Liver (tissue), 8 donors: ENCODE measurements at regions not wholly inside any gene's neighbourhood (a gene's known extent, or its start where the extent isn't known, plus 50 kb on each side); places are given as distances from the start of the nearest gene placed in this dataset.

ENCODE experiments used
- DNase-seq: peaks from one replicate; pipeline ENCODE4 v3.0.0-alpha.2; 2017; ENCODE audit warnings: low spot score
- H3K27ac ChIP-seq, 2 donors: one replicate each; pipeline ENCODE4 v1.7.0; 2013; ENCODE audit warnings: inconsistent platforms in 2 of 2, low read length in 2 of 2, control low read depth in 1 of 2, low read depth in 1 of 2, mild to moderate bottlenecking in 1 of 2
- H3K27me3 ChIP-seq, 4 donors: one replicate each; pipeline versions ENCODE4 v1.6.1 to v1.7.0; 2013; ENCODE audit warnings: low read length in 3 of 4, inconsistent platforms in 1 of 4, mild to moderate bottlenecking in 1 of 4, moderate library complexity in 1 of 4; ENCODE audit not compliant: control insufficient read depth in 4 of 4, insufficient read depth in 4 of 4
- H3K36me3 ChIP-seq, 4 donors: one replicate each; pipeline versions ENCODE4 v1.6.1 to v1.7.0; 2013; ENCODE audit warnings: low read length in 3 of 4, mild to moderate bottlenecking in 3 of 4, low read depth in 1 of 4, moderate library complexity in 1 of 4; ENCODE audit not compliant: control insufficient read depth in 4 of 4, insufficient read depth in 3 of 4
- H3K4me1 ChIP-seq, 4 donors: one replicate each; pipeline versions ENCODE4 v1.6.1 to v1.7.0; 2013; ENCODE audit warnings: low read length in 3 of 4, mild to moderate bottlenecking in 3 of 4, moderate library complexity in 1 of 4; ENCODE audit not compliant: control insufficient read depth in 4 of 4, insufficient read depth in 4 of 4
- H3K4me3 ChIP-seq, 3 donors: one replicate each; pipeline versions ENCODE4 v1.6.1 to v1.7.0; 2013; ENCODE audit warnings: low read length in 3 of 3, control low read depth in 1 of 3, low read depth in 1 of 3, mild to moderate bottlenecking in 1 of 3
- H3K9ac ChIP-seq, 2 donors: one replicate each; pipeline ENCODE4 v1.7.0; 2013; ENCODE audit warnings: low read length in 2 of 2, mild to moderate bottlenecking in 2 of 2, moderate library complexity in 2 of 2, control low read depth in 1 of 2, low read depth in 1 of 2
- H3K9me3 ChIP-seq, 4 donors: one replicate each; pipeline versions ENCODE4 v1.6.1 to v1.7.0; 2013; ENCODE audit warnings: low read length in 3 of 4; ENCODE audit not compliant: control insufficient read depth in 4 of 4
- FOXA1 ChIP-seq: IDR thresholded peaks from 2 replicates; pipeline ENCODE4 v1.6.1; 2016; ENCODE audit warnings: antibody characterized with exemption
- FOXA2 ChIP-seq: IDR thresholded peaks from 2 replicates; pipeline ENCODE4 v1.6.1; 2016; ENCODE audit warnings: antibody characterized with exemption
- GABPA ChIP-seq, 2 donors: IDR thresholded peaks in 1 of 2; conservative IDR thresholded peaks in 1 of 2; 2 replicates each; pipeline ENCODE4 v1.6.1; 2016; ENCODE audit warnings: antibody characterized with exemption in 2 of 2, mild to moderate bottlenecking in 1 of 2, moderate library complexity in 1 of 2
- HNF4G ChIP-seq: IDR thresholded peaks from 2 replicates; pipeline ENCODE4 v1.6.1; 2016; ENCODE audit warnings: antibody characterized with exemption
- JUND ChIP-seq, 2 donors: IDR thresholded peaks; 2 replicates each; pipeline ENCODE4 v1.6.1; 2016; ENCODE audit warnings: antibody characterized with exemption in 2 of 2
- RXRA ChIP-seq, 2 donors: IDR thresholded peaks; 2 replicates each; pipeline ENCODE4 v1.6.1; 2017 to 2018; ENCODE audit warnings: antibody characterized with exemption in 2 of 2, mild to moderate bottlenecking in 1 of 2
- YY1 ChIP-seq: IDR thresholded peaks from 2 replicates; pipeline ENCODE4 v1.6.1; 2016; ENCODE audit warnings: antibody characterized with exemption, mild to moderate bottlenecking
- WGBS: extraction: QIAGEN DNeasy Blood & Tissue Kit; methylation state at CpG from one replicate; pipeline ENCODE4 v1.1.7; 2013; 5-methylcytosine and 5-hydroxymethylcytosine counted together
- TF ChIP-seq, protein P1 (sequence below): IDR thresholded peaks from 2 replicates; pipeline ENCODE4 v1.6.1; 2016; ENCODE audit warnings: antibody characterized with exemption
- TF ChIP-seq, protein P2 (sequence below): fragments of 150-350 bp; IDR thresholded peaks from 2 replicates; pipeline ENCODE4 v1.5.1; 2017; ENCODE audit warnings: improper control_type of control experiment, low read depth, low read length; ENCODE audit not compliant: missing input control
- TF ChIP-seq, protein P3 (sequence below): IDR thresholded peaks from 2 replicates; pipeline ENCODE4 v1.6.1; 2016; ENCODE audit warnings: antibody characterized with exemption, mild to moderate bottlenecking
- donor health status: healthy.
- donor health status: healthy.
- donor health status: healthy.
- donor health status: healthy.
- donor health status: healthy.

DNA sequence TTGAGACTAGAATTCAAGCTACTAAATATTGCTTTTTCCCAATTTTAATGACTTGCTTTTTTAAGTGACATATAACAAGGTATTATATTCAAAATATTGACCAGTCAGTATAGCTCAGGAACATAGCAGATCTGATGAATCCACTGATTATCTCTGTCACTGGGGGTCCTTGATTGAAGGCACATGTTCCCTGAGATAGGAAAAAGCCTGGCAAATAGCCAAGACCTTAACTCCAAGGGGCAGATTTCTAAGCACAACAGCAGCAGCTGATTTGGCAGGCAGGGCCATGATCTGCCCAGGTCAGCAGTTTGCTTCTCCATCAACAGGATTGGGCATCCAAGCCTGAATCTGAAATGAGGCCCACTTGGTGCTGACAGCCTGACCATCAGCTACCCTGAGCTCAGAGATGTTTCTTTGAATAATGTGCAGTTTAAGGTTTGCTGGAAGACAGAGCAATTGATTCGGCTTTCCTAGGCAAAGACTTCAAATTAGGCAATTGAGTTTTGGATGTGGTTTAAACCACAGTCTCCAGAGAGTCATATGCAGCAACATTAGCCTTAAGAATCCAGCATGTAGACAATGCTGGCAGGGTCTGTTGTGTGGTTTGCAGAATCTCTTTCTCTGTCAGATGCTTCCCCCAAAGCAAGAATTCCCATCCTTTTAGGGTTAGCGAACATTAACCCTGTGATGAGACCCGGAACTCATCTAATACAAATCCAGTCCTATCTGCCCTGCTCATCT, 352.6 kb downstream of the ADRA2A start (continued):
- TF ChIP-seq, protein P1, sequence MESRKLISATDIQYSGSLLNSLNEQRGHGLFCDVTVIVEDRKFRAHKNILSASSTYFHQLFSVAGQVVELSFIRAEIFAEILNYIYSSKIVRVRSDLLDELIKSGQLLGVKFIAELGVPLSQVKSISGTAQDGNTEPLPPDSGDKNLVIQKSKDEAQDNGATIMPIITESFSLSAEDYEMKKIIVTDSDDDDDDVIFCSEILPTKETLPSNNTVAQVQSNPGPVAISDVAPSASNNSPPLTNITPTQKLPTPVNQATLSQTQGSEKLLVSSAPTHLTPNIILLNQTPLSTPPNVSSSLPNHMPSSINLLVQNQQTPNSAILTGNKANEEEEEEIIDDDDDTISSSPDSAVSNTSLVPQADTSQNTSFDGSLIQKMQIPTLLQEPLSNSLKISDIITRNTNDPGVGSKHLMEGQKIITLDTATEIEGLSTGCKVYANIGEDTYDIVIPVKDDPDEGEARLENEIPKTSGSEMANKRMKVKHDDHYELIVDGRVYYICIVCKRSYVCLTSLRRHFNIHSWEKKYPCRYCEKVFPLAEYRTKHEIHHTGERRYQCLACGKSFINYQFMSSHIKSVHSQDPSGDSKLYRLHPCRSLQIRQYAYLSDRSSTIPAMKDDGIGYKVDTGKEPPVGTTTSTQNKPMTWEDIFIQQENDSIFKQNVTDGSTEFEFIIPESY: no peak

DNA sequence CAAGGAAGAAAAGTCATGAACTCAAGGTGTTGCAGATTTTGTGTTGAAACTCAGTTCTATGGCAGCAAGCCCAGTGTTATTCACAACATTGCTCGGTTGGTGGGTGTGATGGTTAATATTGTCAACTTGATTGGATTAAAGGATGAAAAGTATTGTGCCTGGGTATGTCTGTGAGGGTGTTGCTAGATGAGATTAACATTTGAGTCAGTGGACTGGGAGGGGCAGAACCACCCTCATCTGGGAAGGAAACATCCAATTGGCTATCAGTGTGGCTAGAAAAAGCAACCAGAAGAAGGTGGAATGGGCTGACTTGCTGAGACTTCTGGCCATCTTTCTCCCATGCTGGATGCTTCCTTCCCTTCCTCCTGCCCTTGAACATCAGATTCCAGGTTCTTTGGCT, 353.2 kb downstream of the ADRA2A start:
- no peaks in the 10 kb centered on the region for H3K36me3 ChIP-seq
- 86% methylated on average over 1 of the region's 1 CpG for WGBS
- DNase-seq: no peak
- no peaks in the 10 kb centered on the region for H3K4me1 ChIP-seq
- no peaks in the 10 kb centered on the region for H3K9me3 ChIP-seq
- H3K4me3 ChIP-seq: no peak overlapping the region
- no peak overlapping the region for H3K27ac ChIP-seq
- H3K9ac ChIP-seq: no peak overlapping the region
- no peaks in the 10 kb centered on the region for H3K27me3 ChIP-seq
- no peak for TF ChIP-seq GABPA (IDR thresholded peaks at IDR 0.05 in 1 of 2, conservative IDR thresholded peaks at IDR 0.05 in 1 of 2)
- TF ChIP-seq, protein P2, sequence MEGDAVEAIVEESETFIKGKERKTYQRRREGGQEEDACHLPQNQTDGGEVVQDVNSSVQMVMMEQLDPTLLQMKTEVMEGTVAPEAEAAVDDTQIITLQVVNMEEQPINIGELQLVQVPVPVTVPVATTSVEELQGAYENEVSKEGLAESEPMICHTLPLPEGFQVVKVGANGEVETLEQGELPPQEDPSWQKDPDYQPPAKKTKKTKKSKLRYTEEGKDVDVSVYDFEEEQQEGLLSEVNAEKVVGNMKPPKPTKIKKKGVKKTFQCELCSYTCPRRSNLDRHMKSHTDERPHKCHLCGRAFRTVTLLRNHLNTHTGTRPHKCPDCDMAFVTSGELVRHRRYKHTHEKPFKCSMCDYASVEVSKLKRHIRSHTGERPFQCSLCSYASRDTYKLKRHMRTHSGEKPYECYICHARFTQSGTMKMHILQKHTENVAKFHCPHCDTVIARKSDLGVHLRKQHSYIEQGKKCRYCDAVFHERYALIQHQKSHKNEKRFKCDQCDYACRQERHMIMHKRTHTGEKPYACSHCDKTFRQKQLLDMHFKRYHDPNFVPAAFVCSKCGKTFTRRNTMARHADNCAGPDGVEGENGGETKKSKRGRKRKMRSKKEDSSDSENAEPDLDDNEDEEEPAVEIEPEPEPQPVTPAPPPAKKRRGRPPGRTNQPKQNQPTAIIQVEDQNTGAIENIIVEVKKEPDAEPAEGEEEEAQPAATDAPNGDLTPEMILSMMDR: no peak
- no peak for TF ChIP-seq JUND (IDR thresholded peaks at IDR 0.05)
- TF ChIP-seq, protein P1: no peak

DNA sequence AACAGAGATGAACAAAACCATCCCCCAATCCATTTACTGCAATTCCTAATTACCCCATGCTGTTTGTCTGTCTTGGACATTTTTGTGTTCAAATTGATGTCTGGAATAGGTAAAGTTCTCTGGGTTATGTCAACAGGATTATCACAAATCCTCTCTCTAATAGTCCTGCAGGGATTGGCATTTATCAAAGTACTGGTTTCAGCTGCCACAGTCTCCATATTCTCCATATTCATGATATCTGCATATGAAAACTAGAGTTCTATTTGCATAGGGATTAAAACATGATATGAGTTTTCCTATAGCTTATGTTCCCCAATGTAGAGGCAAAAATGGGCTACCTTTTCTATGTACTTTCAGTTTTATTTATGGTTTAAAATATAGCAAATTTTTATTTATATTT, 355.8 kb downstream of the ADRA2A start:
- H3K27ac ChIP-seq: no peak overlapping the region
- no peaks in the 10 kb centered on the region for H3K4me1 ChIP-seq
- TF ChIP-seq, protein P3, sequence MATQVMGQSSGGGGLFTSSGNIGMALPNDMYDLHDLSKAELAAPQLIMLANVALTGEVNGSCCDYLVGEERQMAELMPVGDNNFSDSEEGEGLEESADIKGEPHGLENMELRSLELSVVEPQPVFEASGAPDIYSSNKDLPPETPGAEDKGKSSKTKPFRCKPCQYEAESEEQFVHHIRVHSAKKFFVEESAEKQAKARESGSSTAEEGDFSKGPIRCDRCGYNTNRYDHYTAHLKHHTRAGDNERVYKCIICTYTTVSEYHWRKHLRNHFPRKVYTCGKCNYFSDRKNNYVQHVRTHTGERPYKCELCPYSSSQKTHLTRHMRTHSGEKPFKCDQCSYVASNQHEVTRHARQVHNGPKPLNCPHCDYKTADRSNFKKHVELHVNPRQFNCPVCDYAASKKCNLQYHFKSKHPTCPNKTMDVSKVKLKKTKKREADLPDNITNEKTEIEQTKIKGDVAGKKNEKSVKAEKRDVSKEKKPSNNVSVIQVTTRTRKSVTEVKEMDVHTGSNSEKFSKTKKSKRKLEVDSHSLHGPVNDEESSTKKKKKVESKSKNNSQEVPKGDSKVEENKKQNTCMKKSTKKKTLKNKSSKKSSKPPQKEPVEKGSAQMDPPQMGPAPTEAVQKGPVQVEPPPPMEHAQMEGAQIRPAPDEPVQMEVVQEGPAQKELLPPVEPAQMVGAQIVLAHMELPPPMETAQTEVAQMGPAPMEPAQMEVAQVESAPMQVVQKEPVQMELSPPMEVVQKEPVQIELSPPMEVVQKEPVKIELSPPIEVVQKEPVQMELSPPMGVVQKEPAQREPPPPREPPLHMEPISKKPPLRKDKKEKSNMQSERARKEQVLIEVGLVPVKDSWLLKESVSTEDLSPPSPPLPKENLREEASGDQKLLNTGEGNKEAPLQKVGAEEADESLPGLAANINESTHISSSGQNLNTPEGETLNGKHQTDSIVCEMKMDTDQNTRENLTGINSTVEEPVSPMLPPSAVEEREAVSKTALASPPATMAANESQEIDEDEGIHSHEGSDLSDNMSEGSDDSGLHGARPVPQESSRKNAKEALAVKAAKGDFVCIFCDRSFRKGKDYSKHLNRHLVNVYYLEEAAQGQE: no peak
- TF ChIP-seq JUND (IDR thresholded peaks at IDR 0.05): no peak
- TF ChIP-seq RXRA (IDR thresholded peaks at IDR 0.05): no peak
- TF ChIP-seq YY1: no peak
- TF ChIP-seq FOXA2: no peak
- TF ChIP-seq HNF4G: no peak
- TF ChIP-seq FOXA1: no peak
- H3K36me3 ChIP-seq: no peaks in the 10 kb centered on the region
- H3K9me3 ChIP-seq: no peaks in the 10 kb centered on the region
- H3K4me3 ChIP-seq: no peak overlapping the region
- DNase-seq: no peak
- no peaks in the 10 kb centered on the region for H3K27me3 ChIP-seq
- H3K9ac ChIP-seq: no peak overlapping the region
